ENCODE measurements at regions not wholly inside any gene's neighbourhood (a gene's known extent, or its start where the extent isn't known, plus 50 kb on each side); places are given as distances from the start of the nearest gene placed in this dataset.
"Not testable (repeated sequence)": the region's sequence is repeated elsewhere in the genome, so short reads cannot be mapped to it uniquely, and the experiment has no call there.

DNA sequence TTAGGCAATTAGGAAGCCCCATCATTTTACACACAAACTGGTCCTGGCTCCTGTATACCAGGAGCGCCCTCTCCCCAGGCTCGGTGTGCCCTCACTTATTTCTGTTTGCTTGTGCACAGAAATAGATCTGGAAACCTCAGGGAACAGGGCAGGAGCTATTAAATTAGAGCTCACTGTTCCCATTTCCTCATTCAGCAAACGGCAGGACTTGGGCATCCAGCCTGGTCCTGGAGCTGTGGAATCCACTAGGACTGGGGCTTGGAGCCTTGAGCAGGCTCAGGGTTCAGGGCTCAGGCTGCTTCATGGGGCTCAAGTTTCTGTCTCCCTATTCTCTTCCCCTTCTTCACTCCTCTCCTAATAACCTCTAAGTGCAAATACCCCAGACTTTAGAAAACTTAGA lies 91.3 kb downstream of the VCPKMT start:
- Histone ChIP-seq H3K4me3 (ENCODE audit: low read depth, low read length) (no peak overlapping the region), H3K27ac (ENCODE audit: low read depth) (no peak overlapping the region), H3K4me1 (ENCODE audit: insufficient read depth) (no peaks in the 10 kb centered on the region), H3K36me3 (ENCODE audit: insufficient read depth) (no peaks in the 10 kb centered on the region)
- no peak for DNase-seq (ENCODE audit: extremely low spot score)
- WGBS: 69% methylated on average over 3 of the region's 3 CpGs

DNA sequence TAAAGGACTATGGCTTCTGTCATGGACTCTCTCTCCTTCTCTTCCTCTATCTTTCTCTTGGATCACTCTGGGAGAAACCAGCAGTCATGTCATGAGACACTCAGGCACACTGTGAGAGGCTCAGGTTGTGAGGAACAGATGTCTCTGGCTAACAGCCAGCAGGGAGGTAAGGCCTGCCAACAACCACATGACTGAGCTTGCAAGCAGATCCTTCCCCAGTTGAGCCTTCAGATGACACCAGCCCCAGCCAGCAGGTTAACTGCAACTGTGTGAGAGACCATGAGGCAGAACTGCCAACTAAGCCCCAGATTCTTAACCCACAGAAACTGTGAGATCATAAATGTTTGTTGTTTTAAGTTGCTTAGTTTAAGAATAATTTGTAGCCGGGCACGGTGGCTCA lies 90.6 kb downstream of the VCPKMT start:
- Histone ChIP-seq H3K27ac (ENCODE audit: low read depth) (no peak overlapping the region), H3K4me3 (ENCODE audit: low read depth, low read length) (no peak overlapping the region), H3K36me3 (ENCODE audit: insufficient read depth) (no peaks in the 10 kb centered on the region), H3K4me1 (ENCODE audit: insufficient read depth) (no peaks in the 10 kb centered on the region)
- 89% methylated on average over 2 of the region's 2 CpGs for WGBS
- DNase-seq (ENCODE audit: extremely low spot score): no peak

DNA sequence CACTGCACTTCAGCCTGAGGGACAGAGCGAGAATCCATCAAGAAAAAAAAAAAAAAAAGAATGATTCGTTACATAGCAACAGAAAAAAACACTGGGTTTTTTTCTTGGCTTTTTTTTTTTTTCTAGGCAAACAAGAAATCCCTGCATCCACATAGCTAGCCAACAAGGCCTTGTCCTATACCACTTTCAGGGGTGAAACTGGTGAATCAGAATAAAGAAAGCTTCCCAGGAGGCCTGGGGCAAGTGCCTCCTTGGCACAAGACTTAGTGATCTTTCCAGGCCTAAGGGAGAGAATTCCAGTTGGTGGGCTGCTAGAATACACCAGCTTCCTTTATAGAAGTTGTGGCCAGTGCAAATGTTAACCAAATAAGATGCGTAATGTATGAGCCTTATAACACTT lies 90.0 kb downstream of the VCPKMT start:
- Histone ChIP-seq H3K4me3 (ENCODE audit: low read depth, low read length) (no peak overlapping the region), H3K27ac (ENCODE audit: low read depth) (no peak overlapping the region), H3K36me3 (ENCODE audit: insufficient read depth) (no peaks in the 10 kb centered on the region), H3K4me1 (ENCODE audit: insufficient read depth) (no peaks in the 10 kb centered on the region)
- DNase-seq (ENCODE audit: extremely low spot score): no peak
- WGBS: 98% methylated on average over 3 of the region's 3 CpGs

DNA sequence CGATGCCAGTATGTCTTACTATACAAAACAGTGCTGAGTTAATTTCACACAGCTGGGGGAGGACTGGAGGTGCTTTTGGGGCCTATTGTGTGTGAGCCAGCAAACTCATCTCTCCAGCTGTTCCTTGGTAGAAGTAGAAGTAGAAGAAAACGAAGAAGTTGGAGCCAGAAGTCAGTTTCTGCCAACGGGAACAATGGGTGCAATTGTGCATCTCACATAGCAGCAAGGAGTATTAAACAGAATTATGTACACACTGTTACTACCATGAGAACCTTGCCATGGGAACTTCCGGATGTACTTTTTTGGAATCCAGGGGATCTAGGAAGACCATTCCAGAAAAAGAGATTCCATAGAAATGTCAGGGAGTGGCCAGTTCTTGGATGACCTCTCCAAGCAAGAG lies 88.6 kb downstream of the VCPKMT start:
- Histone ChIP-seq H3K4me3 (ENCODE audit: low read depth, low read length) (no peak overlapping the region), H3K4me1 (ENCODE audit: insufficient read depth) (no peaks in the 10 kb centered on the region), H3K36me3 (ENCODE audit: insufficient read depth) (no peaks in the 10 kb centered on the region), H3K27ac (ENCODE audit: low read depth) (no peak overlapping the region)
- DNase-seq (ENCODE audit: extremely low spot score): no peak
- WGBS: 70% methylated on average over 4 of the region's 4 CpGs

DNA sequence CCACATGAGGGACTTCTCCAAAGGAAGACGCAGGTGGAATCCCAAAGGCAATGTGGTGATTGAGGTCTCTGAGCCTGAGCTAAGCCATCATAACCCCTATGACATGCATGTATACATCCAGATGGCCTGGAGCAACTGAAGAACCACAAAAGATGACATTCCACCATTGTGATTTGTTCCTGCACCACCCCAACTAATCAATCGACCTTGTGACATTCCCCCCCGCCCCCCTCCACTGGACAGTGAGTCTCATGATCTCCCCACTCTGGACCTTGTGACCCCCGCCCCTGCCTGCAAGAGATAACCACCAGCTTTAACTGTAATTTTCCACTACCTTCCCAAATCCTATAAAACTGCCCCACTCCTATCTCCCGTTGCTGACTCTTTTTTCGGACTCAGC lies 87.9 kb downstream of the VCPKMT start:
- 80% methylated on average over 6 of the region's 6 CpGs for WGBS
- Histone ChIP-seq H3K27ac (ENCODE audit: low read depth) (no peak overlapping the region), H3K4me1 (ENCODE audit: insufficient read depth) (no peaks in the 10 kb centered on the region), H3K36me3 (ENCODE audit: insufficient read depth) (no peaks in the 10 kb centered on the region), H3K4me3 (ENCODE audit: low read depth, low read length) (no peak overlapping the region)
- no peak for DNase-seq (ENCODE audit: extremely low spot score)

DNA sequence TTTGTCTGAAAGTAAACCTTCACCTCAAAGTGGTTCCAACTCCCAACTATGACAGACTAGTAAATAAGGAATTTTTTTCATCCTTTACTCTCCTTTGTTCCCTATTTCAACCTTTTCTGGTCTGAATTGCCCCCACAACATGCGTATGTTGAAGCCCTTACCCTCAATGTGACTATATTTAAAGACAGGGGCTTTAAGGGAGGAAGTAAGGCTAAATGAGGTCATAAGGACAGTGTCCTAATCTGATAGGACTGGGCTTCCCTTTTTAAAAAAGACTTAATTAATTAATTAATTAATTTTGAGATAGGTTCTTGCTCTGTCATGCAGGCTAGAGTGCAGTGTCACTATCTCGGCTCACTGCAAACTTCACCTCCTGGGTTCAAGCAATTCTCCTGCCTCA lies 86.3 kb downstream of the VCPKMT start:
- WGBS: 94% methylated on average over 2 of the region's 2 CpGs
- no peaks in the 10 kb centered on the region for H3K4me1 ChIP-seq (ENCODE audit: insufficient read depth)

DNA sequence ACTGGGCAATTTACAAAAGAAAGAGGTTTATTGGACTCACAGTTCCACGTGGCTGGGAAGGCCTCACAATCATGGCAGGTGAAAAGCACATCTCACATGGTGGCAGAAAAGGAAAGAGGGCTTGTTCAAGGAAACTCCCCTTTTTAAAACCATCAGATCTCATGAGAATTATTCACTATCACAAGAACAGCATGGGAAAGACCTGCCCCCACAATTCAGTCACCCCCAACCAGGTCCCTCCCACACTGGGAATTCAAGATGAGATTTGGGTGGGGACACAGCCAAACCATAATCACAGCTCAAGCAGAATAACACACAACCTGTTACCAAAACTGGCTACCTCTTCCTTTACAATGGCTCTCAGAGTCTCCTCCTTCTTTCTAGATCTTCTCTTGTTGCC lies 85.5 kb downstream of the VCPKMT start:
- not testable (repeated sequence) for H3K27ac ChIP-seq (ENCODE audit: low read depth); H3K4me3 ChIP-seq (ENCODE audit: low read depth, low read length); DNase-seq (ENCODE audit: extremely low spot score); H3K4me1 ChIP-seq (ENCODE audit: insufficient read depth); H3K36me3 ChIP-seq (ENCODE audit: insufficient read depth)
- 90% methylated on average over 1 of the region's 1 CpG for WGBS

More for the DNA sequence above, 86.3 kb downstream of the VCPKMT start:
- Histone ChIP-seq H3K27ac (ENCODE audit: low read depth) (no peak overlapping the region), H3K4me3 (ENCODE audit: low read depth, low read length) (no peak overlapping the region), H3K36me3 (ENCODE audit: insufficient read depth) (no peaks in the 10 kb centered on the region)
- no peak for DNase-seq (ENCODE audit: extremely low spot score)

DNA sequence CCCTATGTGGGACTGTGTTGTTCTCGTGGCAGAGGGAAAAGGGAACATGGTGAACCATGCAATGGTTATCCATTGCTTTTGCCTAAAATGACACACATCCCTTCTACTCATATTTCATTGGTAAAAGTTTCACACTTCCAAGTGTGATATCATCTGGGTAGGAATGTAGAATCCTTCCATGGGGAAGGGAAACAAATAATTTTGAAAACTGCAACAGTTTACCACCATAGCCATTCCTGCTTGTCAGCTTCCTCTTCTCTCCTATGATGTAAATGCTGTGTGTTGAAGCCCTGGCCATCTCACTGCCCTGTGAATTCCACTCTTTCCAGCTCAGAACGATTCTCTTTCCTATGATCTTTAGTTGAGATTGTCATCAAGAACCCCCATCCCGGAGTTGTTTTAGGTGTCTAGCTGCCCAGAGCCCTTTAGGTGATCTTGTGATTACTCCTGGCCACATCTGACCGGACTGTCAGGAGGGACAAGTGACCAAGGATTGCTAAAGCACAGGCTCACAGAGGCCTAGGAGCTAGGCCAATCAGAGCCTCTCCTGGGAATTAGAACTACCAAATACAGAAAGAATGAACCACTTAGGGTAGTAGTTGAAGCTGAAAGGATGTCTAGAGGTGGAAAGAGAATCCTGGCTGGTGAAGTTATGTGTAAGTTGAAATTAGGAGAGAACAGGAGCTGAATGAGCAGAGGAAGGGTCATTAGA lies 84.6 kb downstream of the VCPKMT start:
- no peaks in the 10 kb centered on the region for H3K36me3 ChIP-seq (ENCODE audit: insufficient read depth)
- H3K4me1 ChIP-seq (ENCODE audit: insufficient read depth): no peaks in the 10 kb centered on the region
- no peak overlapping the region for H3K4me3 ChIP-seq (ENCODE audit: low read depth, low read length)
- DNase-seq (ENCODE audit: extremely low spot score): no peak
- WGBS: 81% methylated on average over 4 of the region's 4 CpGs
- no peak overlapping the region for H3K27ac ChIP-seq (ENCODE audit: low read depth)

DNA sequence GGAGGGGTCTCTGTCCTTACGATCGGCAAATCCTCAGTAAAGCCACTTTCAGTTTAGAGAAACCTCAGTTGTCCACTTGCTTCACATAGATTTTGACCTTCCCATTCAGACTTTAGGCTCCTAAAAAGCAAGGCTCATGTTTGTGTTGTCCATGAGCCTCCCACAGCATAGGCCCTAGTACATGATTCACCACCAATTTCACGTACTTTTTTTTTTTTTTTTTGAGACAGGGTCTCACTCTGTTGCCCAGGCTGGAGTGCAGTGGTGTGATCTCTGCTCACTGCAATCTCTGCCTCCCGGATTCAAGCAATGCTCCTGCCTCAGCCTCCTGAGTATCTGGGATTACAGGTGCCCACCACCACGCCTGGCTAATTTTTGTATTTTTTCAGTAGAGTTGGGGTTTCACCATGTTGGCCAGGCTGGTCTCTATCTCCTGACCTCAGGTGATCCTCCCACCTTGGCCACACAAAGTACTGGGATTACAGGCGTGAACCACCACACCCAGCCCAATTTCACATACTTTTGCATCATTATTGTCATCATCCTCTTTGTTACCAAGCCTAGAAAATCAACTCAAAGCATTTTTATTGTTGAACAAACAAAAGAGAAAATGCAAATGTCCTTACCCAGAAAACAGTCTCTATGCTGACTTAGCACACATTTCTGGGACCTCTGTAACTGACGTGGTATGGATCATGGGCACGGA lies 83.8 kb downstream of the VCPKMT start:
- not testable (repeated sequence) for H3K4me1 ChIP-seq (ENCODE audit: insufficient read depth); H3K4me3 ChIP-seq (ENCODE audit: low read depth, low read length); H3K36me3 ChIP-seq (ENCODE audit: insufficient read depth); H3K27ac ChIP-seq (ENCODE audit: low read depth); DNase-seq (ENCODE audit: extremely low spot score)
- WGBS: 90% methylated on average over 8 of the region's 8 CpGs

DNA sequence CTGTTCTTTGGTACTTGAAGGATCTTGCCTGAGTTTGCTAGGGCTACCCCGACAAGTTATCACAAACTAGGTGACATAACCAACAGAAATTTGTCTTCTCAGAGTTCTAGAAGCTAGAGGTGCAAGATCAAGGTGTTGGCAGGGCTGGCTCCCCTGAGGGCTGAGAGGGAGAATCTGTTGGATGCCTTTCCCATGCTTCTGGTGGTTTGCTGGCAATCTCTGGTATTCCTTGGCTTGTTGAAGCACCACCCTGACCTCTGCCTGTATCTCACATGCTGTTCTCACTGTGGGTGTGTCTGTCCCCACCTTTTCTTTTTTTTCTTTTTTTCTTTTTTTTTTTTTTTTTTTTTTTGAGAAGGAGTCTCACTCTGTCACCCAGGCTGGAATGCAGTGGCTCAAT lies 81.2 kb downstream of the VCPKMT start:
- 88% methylated on average over 1 of the region's 1 CpG for WGBS
- no peak for DNase-seq (ENCODE audit: extremely low spot score)
- Histone ChIP-seq H3K36me3 (ENCODE audit: insufficient read depth) (no peaks in the 10 kb centered on the region), H3K4me1 (ENCODE audit: insufficient read depth) (no peaks in the 10 kb centered on the region), H3K27ac (ENCODE audit: low read depth) (no peak overlapping the region), H3K4me3 (ENCODE audit: low read depth, low read length) (no peak overlapping the region)

DNA sequence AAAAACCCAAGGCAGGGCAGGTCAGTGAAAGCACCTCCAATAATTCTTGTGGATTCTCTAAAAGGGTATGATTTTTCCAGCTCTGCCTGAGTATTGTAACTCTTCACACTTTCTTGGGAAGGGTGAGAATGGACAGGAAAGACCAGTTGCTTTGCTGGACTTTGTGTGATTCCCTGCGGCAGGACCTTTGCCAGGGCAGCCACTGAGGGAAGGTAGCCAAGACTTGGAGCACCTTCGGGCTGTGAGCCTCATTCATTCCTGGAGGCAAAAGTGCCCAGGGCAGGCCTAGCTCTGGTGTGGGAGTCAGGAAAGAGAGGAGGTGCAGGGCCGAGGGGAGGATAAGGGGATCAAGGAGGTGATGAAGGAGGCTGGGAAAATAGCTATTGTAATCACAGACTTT lies 80.2 kb downstream of the VCPKMT start:
- no peak overlapping the region for H3K27ac ChIP-seq (ENCODE audit: low read depth)
- no peak for DNase-seq (ENCODE audit: extremely low spot score)
- H3K4me3 ChIP-seq (ENCODE audit: low read depth, low read length): no peak overlapping the region
- no peaks in the 10 kb centered on the region for H3K4me1 ChIP-seq (ENCODE audit: insufficient read depth)
- 80% methylated on average over 3 of the region's 3 CpGs for WGBS
- H3K36me3 ChIP-seq (ENCODE audit: insufficient read depth): no peaks in the 10 kb centered on the region

DNA sequence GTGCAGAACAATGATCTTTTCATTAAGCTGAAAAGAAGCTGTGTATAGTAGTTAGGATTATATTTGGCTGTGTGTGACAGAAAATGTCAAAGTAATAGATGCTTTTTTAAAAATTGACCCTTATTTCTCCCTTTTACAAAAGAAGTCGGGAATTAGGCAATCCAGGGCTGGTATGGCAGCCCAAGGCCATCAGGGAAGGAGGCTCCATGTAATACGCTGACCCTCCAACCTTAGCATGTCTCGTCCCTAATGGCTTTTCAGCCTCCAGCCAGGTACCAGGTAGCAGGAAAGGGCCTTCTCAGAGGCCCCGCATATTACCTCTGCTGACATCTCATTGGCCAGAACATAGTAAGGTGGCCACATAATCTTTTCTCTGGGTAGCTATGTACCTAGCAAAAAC lies 79.7 kb downstream of the VCPKMT start:
- Histone ChIP-seq H3K4me3 (ENCODE audit: low read depth, low read length) (no peak overlapping the region), H3K36me3 (ENCODE audit: insufficient read depth) (no peaks in the 10 kb centered on the region), H3K27ac (ENCODE audit: low read depth) (no peak overlapping the region), H3K4me1 (ENCODE audit: insufficient read depth) (no peaks in the 10 kb centered on the region)
- 96% methylated on average over 4 of the region's 4 CpGs for WGBS
- DNase-seq (ENCODE audit: extremely low spot score): no peak

DNA sequence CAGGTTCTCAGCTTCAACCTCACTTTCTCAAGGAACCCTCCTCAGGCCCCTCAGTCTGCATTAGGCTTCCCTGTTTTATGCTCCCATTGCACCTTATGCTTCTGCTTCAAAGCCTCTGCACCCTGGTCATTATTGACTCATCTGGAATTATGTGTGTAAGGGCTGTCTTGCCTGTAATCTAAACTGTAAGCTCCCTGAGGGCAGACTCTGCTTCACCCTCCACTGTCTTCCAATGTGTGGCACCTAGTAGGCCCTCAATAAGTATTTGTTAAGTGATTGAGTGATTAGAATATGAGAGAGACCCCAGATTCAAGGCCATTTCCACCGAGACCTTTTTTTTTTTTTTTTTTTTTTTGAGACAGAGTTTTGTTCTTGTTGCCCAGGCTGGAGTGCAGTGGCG lies 79.1 kb downstream of the VCPKMT start:
- no peak overlapping the region for H3K4me3 ChIP-seq (ENCODE audit: low read depth, low read length)
- no peaks in the 10 kb centered on the region for H3K4me1 ChIP-seq (ENCODE audit: insufficient read depth)
- WGBS: 96% methylated on average over 2 of the region's 2 CpGs
- H3K36me3 ChIP-seq (ENCODE audit: insufficient read depth): no peaks in the 10 kb centered on the region
- DNase-seq (ENCODE audit: extremely low spot score): no peak
- H3K27ac ChIP-seq (ENCODE audit: low read depth): no peak overlapping the region

DNA sequence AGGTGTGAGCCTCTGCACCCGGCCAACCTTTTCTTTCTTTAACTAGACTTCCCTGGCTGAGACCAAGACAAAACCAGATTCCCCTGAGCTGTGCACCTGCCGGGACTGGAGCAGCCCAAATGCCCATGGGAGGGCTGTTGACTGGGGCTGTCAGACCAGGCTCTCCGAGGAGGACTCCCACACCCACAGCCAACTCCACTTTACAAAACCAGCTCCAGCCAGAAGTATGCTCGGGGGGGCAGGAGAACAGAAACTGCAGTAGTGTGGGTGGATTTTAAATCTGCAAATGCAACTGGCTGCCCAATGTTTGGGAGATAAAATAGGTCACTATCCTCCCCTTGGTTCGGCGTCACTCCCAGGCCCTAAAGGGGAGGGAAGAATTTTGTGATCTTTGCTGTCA lies 78.5 kb downstream of the VCPKMT start:
- H3K36me3 ChIP-seq (ENCODE audit: insufficient read depth): no peaks in the 10 kb centered on the region
- WGBS: 49% methylated on average over 6 of the region's 6 CpGs
- no peak overlapping the region for H3K4me3 ChIP-seq (ENCODE audit: low read depth, low read length)
- DNase-seq (ENCODE audit: extremely low spot score): no peak
- no peak overlapping the region for H3K27ac ChIP-seq (ENCODE audit: low read depth)
- no peaks in the 10 kb centered on the region for H3K4me1 ChIP-seq (ENCODE audit: insufficient read depth)

Measured in urinary bladder (tissue), 3 donors.